ENCODE measurements at regions not wholly inside any gene's neighbourhood (a gene's known extent, or its start where the extent isn't known, plus 50 kb on each side); places are given as distances from the start of the nearest gene placed in this dataset.
"Not testable (repeated sequence)": the region's sequence is repeated elsewhere in the genome, so short reads cannot be mapped to it uniquely, and the experiment has no call there.

DNA sequence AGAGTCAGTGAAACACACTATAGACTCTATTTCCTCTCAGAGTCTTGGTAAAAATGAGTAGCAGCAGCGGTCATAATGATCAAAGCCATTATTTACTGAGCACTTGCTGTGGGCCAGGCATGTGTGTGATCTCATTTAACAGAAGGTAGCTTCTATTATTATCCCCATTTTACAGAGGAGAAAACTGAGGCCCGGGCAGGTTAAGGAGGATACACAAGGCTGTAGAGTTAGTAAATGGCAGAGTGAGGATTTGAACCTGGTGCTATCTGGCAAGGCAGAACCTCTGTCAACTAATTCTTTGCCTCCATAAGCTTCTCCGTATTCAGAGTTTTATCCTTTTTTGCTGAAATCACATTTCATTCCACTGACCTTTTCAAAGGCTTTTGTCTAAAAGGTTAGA, 122.2 kb upstream of the SALL4 start:
- DNase-seq (ENCODE audit: low read depth in 2 of 2), result no peak

DNA sequence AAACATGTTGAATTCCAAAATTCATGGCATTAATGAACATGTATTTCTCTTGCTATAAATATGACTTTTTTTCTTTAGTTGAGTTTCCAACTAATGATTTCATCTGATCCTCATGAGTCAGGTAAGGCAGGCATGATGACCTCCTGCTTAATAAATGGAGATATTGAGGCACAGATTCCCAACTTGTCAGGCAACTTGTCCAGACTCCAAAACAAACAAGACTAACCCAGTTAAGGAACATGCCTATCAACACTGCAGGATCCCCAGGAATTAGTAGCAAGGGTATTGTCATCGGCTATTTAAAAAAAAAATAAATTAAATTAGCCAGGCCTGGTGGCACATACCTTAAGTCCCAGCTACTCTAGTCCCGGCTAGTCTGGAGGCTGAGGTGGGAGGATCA, 121.3 kb upstream of the SALL4 start:
- no peak for DNase-seq (ENCODE audit: low read depth in 2 of 2)

GRCh38 chr20:51922812-51923211, 120.5 kb upstream of the SALL4 start:
- DNase-seq (ENCODE audit: low read depth in 2 of 2), result not testable (repeated sequence)

GRCh38 chr20:51918561-51918960, 116.2 kb upstream of the SALL4 start:
- DNase-seq (ENCODE audit: low read depth in 2 of 2), result no peak

- DNase-seq (ENCODE audit: low read depth in 2 of 2), result no peak
Measured at GRCh38 chr20:51917886-51918535, 115.7 kb upstream of the SALL4 start.

DNA sequence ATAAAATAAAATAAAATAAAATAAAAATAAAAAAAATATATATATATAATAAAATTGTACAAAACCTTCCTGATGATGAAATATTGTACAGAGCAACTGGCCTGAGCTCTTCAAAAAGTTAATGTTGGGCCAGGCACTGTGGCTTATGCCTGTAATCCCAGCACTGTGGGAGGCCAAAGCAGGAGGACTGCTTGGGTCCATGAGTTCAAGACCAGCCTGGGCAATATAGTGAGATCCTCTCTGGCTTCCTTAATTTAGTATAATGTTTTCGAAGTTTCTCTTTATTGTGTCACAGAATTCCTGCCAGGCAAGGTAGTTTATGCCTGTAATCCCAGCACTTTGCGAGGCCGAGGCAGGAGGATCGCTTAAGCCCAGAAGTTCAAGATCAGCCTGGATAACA, 113.9 kb upstream of the SALL4 start:
- DNase-seq (ENCODE audit: low read depth in 2 of 2), result no peak

- no peak for DNase-seq (ENCODE audit: low read depth in 2 of 2)
Measured at GRCh38 chr20:51914758-51915157, 112.4 kb upstream of the SALL4 start.

GRCh38 chr20:51910321-51911050, 108.2 kb upstream of the SALL4 start:
- DNase-seq (ENCODE audit: low read depth in 2 of 2), result no peak

DNA sequence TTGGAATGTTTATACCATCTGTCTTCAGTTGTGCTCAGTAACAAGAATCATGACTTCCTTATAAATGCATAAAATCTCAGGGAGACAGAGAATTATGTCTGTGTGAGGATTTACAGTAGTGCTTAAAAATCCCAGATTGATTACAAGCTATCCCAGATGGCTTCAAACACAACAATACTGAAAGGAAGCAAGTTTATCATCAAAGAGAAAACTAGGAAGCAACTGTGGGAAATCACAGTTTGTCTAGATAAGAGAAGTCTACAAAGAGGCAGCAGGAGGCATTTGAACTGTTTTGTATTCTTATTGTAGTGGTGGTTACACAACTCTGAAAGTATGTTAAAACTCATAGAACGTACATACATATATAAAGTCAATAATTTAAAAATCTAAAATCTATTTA, 104.4 kb upstream of the SALL4 start:
- no peak for DNase-seq (ENCODE audit: low read depth in 2 of 2)

DNA sequence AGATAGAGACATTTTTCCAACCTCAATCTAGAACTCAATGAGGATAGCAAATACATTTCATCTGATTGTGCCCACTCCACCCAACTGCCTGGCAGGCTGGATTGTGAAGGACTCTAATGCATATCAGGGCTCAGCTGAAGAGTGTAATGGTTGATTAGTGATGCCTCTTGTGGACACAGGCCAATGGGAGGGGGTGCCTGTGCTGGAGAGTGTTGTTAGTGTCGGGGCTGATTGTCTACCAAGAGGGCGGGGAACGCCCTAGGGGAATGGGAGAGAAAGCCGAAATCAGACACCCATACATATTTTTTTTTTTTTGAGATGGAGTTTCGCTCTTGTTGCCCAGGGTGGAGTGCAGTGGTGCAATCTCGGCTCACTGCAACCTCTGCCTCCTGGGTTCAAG, 103.7 kb upstream of the SALL4 start:
- DNase-seq (ENCODE audit: low read depth in 2 of 2), result no peak

DNA sequence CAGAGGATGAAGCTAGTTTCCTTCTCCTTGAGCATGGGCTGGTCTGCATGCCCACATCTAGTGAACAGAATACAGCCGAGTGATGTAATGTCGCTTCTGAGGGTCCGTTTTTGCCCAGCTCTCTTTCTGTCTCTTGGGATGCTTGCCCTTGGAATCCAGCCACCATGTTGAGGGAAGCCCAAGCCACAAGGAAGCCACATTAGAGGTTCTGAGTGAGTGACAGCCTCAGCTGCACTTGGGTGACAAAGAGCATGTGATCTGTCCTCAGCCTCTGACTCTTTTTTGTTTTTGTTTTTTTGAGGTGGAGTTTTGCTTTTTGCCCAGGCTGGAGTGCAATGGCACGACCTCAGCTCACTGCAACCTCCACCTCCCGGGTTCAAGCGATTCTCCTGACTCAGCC, 100.6 kb upstream of the SALL4 start:
- DNase-seq (ENCODE audit: low read depth in 2 of 2), result no peak

DNA sequence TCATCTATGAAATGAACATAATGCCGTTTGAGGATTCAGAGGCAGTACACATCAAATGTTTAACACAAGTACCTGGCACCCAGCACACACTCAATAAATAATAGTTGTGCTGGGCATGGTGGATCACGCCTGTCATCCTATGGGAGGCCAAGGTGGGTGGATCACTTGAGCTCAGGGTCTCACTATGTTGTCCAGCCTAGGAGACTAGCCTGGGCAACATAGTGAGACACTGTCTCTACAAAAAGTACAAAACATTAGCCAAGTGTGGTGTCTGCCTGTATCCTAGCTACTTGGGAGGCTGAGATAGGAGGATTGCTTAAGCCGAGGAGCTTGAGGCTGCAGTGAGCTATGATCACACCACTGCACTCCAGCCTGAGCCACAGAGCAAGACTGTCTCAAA, 98.1 kb upstream of the SALL4 start:
- DNase-seq (ENCODE audit: low read depth in 2 of 2), result no peak

DNA sequence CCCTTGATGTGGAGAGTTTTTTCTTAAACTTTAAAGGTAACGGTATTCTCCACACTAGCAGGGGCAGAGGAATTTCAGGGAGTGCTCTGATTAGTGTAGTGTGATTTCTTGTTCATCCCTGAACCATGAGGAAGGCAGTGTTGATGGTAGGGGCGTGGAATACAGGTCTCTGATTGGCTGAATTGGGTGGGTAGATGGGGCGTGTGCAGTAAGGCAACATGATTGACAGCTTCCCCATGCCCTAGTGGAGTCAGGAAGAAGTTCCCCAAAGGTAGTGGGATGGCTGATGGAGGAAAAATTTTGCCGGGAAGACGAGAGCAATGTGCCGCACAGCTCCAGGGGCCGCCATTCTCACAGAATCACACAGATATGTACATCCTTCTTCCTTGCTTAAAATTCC, 97.4 kb upstream of the SALL4 start:
- no peak for DNase-seq (ENCODE audit: low read depth in 2 of 2)

DNA sequence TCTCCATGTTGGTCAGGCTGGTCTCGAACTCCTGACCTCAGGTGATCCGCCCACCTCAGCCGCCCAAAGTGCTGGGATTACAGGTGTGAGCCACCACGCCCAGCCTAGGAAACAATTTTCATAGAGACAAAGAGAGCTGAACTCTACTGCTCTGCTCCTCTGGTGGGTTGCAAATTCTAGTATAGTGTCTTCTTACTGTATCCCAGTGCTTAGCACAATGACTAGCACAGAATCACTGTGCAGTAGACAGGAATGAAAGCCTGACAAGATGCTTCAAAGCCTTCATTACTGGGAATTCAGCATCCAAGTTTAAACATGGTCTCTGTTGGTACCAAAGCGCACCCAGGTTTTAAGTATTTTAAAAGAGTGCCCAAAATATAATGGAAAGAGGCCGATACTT, 96.5 kb upstream of the SALL4 start:
- DNase-seq (ENCODE audit: low read depth in 2 of 2), result no peak

DNA sequence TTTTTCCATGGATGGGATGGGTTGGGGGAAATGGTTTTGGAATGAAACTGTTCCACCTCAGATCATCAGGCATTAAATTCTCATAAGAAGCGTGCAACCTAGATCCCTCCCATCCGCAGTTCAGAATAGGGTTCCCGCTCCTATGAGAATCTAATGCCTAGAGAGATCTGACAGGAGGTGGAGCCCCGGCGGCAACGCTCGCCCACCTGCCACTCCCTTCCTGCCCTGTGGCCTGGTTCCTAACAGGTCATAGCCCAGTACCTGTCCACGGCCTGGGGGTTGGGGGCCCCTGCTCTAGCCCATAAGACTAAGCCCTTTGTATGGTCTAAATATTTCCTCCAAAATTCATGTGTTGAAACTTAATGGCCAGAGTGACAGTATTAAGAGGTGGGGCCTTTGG, 92.3 kb upstream of the SALL4 start:
- DNase-seq (ENCODE audit: low read depth in 2 of 2), result no peak

GRCh38 chr20:51894201-51894600, 91.9 kb upstream of the SALL4 start:
- DNase-seq (ENCODE audit: low read depth in 2 of 2), result no peak

DNA sequence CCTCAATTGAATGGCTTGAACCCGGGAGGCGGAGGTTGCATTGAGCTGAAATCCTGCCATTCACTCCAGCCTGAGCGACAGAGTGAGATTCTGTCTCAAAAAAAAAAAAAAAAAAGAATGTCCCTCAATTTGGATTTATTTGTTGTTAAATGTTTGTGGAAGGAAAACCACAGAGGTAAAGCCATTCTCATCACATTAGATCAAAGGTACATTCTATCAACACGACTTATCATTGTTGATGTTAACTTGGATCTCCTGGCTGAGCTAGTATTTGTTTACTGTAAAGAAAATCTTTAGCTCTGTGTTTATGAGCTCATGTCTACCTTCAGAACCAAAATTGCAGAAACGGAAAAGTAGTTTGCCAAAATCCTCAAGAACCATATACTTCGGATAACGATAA, 91.4 kb upstream of the SALL4 start:
- DNase-seq (ENCODE audit: low read depth in 2 of 2), result no peak

DNA sequence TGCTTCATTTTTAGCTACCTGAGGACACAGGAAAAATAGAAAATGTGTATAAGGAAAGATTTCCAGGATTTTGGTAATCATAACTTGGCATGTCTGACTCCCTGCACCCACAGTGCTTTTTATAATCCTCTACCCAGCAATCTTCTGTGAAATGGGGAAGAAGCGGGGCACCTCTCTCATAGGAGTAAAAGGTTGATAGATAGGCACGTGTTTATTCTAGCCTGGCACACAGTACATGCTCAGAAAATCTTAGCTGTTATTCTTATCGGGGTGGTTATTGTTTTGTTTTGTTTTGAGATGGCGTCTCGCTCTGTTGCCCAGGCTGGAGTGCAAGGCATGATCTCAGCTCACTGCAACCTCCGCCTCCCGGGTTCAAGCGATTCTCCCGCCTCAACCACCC, 87.7 kb upstream of the SALL4 start:
- DNase-seq (ENCODE audit: low read depth in 2 of 2), result no peak

- DNase-seq (ENCODE audit: low read depth in 2 of 2), result no peak
Measured at GRCh38 chr20:51889466-51889865, 87.1 kb upstream of the SALL4 start.

GRCh38 chr20:51888291-51888690, 86.0 kb upstream of the SALL4 start:
- no peak for DNase-seq (ENCODE audit: low read depth in 2 of 2)

GRCh38 chr20:51886891-51887608, 84.7 kb upstream of the SALL4 start:
- DNase-seq (ENCODE audit: low read depth in 2 of 2), result no peak

- DNase-seq (ENCODE audit: low read depth in 2 of 2), result no peak
Measured at GRCh38 chr20:51886341-51886740, 84.0 kb upstream of the SALL4 start.

- no peak for DNase-seq (ENCODE audit: low read depth in 2 of 2)
Measured at GRCh38 chr20:51884561-51884960, 82.2 kb upstream of the SALL4 start.

Measured in stimulated activated CD8-positive, alpha-beta memory T cell treated with anti-CD3 and anti-CD28 coated beads, Interleukin-15, amount 100 ng/mL, for 48 hours (primary cell).